Heart left ventricle (tissue), 13 donors: ENCODE measurements at regions not wholly inside any gene's neighbourhood (a gene's known extent, or its start where the extent isn't known, plus 50 kb on each side); places are given as distances from the start of the nearest gene placed in this dataset.

ENCODE experiments used
- CTCF ChIP-seq, 12 donors: fragments of 200-600 bp; sonication (generic) in 4 of 12; IDR thresholded peaks; one replicate each; pipeline versions ENCODE4 v1.5.0 to v1.8.0; 2018 to 2022; ENCODE audit warnings: antibody characterized with exemption in 12 of 12, mild to moderate bottlenecking in 5 of 12
- POLR2A ChIP-seq, 2 donors: fragments of 450-650 bp; IDR thresholded peaks; one replicate each; pipeline ENCODE4 v1.6.1; 2017; ENCODE audit warnings: antibody characterized with exemption in 2 of 2, mild to moderate bottlenecking in 2 of 2, moderate library complexity in 2 of 2
- donor health status: ischemic (EF 13 %, LVEDD 7.1; RV severe dilation, severe dysfunction).
- donor health status: DM: no; HTN: yes; CAD: no.
- donor health status: DM: no; HTN: no; CAD: no.
- donor health status: ischemic (EF 25% LVEDD 6.9; RV normal size, moderate dysfunction).
- donor health status: ischemic (EF 25% LVEDD 5.7; RV mildly dilated, moderate dysfunction).
- donor health status: ischemic (EF 35%, LVEDD 5.7; RV mildly dilated, moderate dysfunction).
- donor health status: nonischemic (EF 11% LVEDD 7.7; RV severe dilation, severe dysfunction).
- donor health status: DM: yes; HTN: yes; CAD: no.
- donor health status: PGD.
- donor health status: ischemic (EF 29% LVEDD 5.4; RV normal size, mild dysfunction).
- donor health status: nonischemic (EF 23%, LVEDD 6.1; RV moderate dilation, normal function).

- TF ChIP-seq CTCF (IDR thresholded peaks at IDR 0.05) (no peak), POLR2A (IDR thresholded peaks at IDR 0.05) (no peak)
Measured at GRCh38 chr9:99497641-99498040, 275.6 kb downstream of the SEC61B start.
